BLaER1 (cell line): ENCODE measurements at regions not wholly inside any gene's neighbourhood (a gene's known extent, or its start where the extent isn't known, plus 50 kb on each side); places are given as distances from the start of the nearest gene placed in this dataset.

Experiments
- H3K27ac ChIP-seq: shearing (Covaris generic); formaldehyde crosslinking; 2 replicates; pipeline ENCODE4 v1.8.1; 2022
- H3K27me3 ChIP-seq: shearing (Covaris generic); formaldehyde crosslinking; 2 replicates; pipeline ENCODE4 v1.8.1; 2022
- H3K36me3 ChIP-seq: shearing (Covaris generic); formaldehyde crosslinking; 2 replicates; pipeline ENCODE4 v1.8.1; 2022
- H3K4me1 ChIP-seq: shearing (Covaris generic); formaldehyde crosslinking; 2 replicates; pipeline ENCODE4 v1.8.1; 2022
- H3K4me2 ChIP-seq: shearing (Covaris generic); formaldehyde crosslinking; 2 replicates; pipeline ENCODE4 v1.8.1; 2022
- H3K4me3 ChIP-seq: shearing (Covaris generic); formaldehyde crosslinking; 2 replicates; pipeline ENCODE4 v1.8.1; 2022
- H3K9ac ChIP-seq: shearing (Covaris generic); formaldehyde crosslinking; 2 replicates; pipeline ENCODE4 v1.8.1; 2022
- H3K9me3 ChIP-seq: shearing (Covaris generic); formaldehyde crosslinking; 2 replicates; pipeline ENCODE4 v1.8.1; 2022
- H4K20me1 ChIP-seq: shearing (Covaris generic); formaldehyde crosslinking; 2 replicates; pipeline ENCODE4 v1.8.1; 2022
- Cebpa-rat ChIP-seq: shearing (Covaris generic); IDR thresholded peaks from 2 replicates; pipeline ENCODE4 v1.8.1; 2022

- Histone ChIP-seq H3K27ac (no peak overlapping the region), H3K9ac (no peak overlapping the region), H3K27me3 (no peaks in the 10 kb centered on the region), H3K9me3 (no peaks in the 10 kb centered on the region), H3K36me3 (no peaks in the 10 kb centered on the region), H3K4me2 (no peak overlapping the region), H4K20me1 (no peaks in the 10 kb centered on the region), H3K4me1 (no peaks in the 10 kb centered on the region), H3K4me3 (no peak overlapping the region)
- TF ChIP-seq Cebpa-rat: no peak
These were observed 1373.4 kb upstream of the C9orf72 start for GRCh38 chr9:28946648-28947047.

DNA sequence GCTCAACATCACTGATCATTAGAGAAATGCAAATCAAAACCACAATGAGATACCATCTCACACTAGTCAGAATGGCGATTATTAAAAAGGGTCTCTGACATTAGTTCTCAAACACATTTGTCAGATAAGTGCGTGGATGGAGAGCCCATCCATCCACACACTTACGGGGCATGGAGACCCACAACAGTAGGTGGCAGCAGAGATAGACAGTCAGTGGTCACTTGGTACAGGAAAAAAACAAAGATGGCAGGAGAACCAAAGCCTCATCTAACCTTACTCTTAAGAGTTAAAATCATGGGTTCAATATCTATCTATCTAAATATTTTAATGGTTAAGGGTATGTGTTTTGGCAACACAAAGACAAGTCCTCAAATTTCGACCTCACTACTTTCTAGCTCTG is 1378.7 kb upstream of the C9orf72 start:
- no peak for TF ChIP-seq Cebpa-rat
- Histone ChIP-seq H3K4me2 (no peak overlapping the region), H3K27me3 (no peaks in the 10 kb centered on the region), H3K27ac (no peak overlapping the region), H4K20me1 (no peaks in the 10 kb centered on the region), H3K9ac (no peak overlapping the region), H3K9me3 (no peaks in the 10 kb centered on the region), H3K4me3 (no peak overlapping the region), H3K4me1 (no peaks in the 10 kb centered on the region), H3K36me3 (no peaks in the 10 kb centered on the region)

DNA sequence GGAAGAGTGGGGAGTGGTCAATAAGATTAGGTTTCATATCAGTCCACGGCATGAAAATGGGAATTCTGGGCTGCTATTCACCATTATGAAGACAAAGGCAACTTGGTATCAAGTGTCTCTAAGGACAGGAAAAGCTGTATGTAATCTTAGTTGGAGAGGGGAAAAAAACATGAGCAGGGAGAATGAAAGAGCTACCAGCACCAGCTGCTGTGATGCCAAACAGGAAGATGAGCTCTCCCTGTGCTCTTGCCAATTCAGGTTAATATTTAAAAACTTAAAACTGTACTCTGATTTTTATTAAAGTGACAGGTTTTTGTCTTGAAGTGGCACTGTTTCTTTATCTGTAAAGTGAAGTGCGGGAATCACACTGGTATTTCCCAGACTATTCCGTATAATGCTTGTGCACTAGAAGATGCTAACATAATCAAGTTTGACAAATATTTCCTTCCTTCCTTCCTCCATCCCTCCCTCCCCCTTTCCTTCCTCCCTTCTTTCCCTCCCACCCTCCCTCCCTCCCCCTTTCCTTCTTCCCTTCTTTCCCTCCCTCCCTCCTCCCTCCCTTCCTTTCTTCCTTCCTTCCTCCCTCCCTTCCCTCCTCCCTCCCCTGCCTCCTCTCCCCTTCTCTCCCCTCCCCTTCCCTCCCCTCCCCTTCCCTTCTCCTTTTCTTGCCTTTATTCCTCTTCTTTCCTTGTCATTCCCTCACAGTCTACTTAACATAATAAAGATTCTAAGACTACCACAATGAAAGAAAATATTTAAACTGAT is 1383.0 kb upstream of the C9orf72 start:
- Histone ChIP-seq H3K9me3 (no peaks in the 10 kb centered on the region), H4K20me1 (no peaks in the 10 kb centered on the region), H3K4me2 (no peak overlapping the region), H3K4me1 (no peaks in the 10 kb centered on the region), H3K27me3 (no peaks in the 10 kb centered on the region), H3K4me3 (no peak overlapping the region), H3K36me3 (no peaks in the 10 kb centered on the region), H3K9ac (no peak overlapping the region), H3K27ac (no peak overlapping the region)
- TF ChIP-seq Cebpa-rat: no peak

- H3K4me2 ChIP-seq: no peak overlapping the region
- no peaks in the 10 kb centered on the region for H3K36me3 ChIP-seq
- H3K9ac ChIP-seq: no peak overlapping the region
- TF ChIP-seq Cebpa-rat: no peak
- H3K27ac ChIP-seq: no peak overlapping the region
- H3K9me3 ChIP-seq: no peaks in the 10 kb centered on the region
- H3K4me1 ChIP-seq: no peaks in the 10 kb centered on the region
- no peaks in the 10 kb centered on the region for H4K20me1 ChIP-seq
- H3K4me3 ChIP-seq: no peak overlapping the region
- H3K27me3 ChIP-seq: no peaks in the 10 kb centered on the region
These were observed 1387.3 kb upstream of the C9orf72 start for GRCh38 chr9:28960602-28961001.

GRCh38 chr9:28961623-28962022 is 1388.3 kb upstream of the C9orf72 start:
- Histone ChIP-seq H4K20me1 (no peaks in the 10 kb centered on the region), H3K4me1 (no peaks in the 10 kb centered on the region), H3K4me2 (no peak overlapping the region), H3K9ac (no peak overlapping the region), H3K27ac (no peak overlapping the region), H3K9me3 (no peaks in the 10 kb centered on the region), H3K4me3 (no peak overlapping the region), H3K27me3 (no peaks in the 10 kb centered on the region), H3K36me3 (no peaks in the 10 kb centered on the region)
- no peak for TF ChIP-seq Cebpa-rat

- no peaks in the 10 kb centered on the region for H4K20me1 ChIP-seq
- no peak overlapping the region for H3K27ac ChIP-seq
- TF ChIP-seq Cebpa-rat: no peak
- H3K9me3 ChIP-seq: no peaks in the 10 kb centered on the region
- no peaks in the 10 kb centered on the region for H3K27me3 ChIP-seq
- no peak overlapping the region for H3K4me3 ChIP-seq
- H3K4me2 ChIP-seq: no peak overlapping the region
- no peak overlapping the region for H3K9ac ChIP-seq
- H3K36me3 ChIP-seq: no peaks in the 10 kb centered on the region
- H3K4me1 ChIP-seq: no peaks in the 10 kb centered on the region
These were observed 1393.9 kb upstream of the C9orf72 start for GRCh38 chr9:28967226-28967625.

DNA sequence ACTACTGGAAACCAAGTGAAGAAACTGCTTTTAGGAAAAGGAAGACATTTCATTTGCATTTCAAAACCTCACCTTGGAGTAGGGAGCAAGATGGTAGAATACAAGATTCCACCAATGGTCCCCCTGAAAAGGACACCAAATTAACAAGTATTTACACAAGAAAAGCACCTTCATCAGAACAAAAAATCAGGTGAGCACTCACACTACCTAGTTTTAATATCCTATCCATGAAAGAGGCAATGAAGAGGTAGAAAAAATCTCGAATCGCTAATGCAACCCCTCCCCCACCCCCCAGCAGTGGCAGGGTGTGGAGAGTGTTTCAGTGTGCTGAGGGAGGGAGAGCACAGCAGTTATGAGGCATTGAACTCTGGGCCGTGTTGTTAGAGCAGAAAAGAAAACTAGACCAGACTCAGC is 1397.0 kb upstream of the C9orf72 start:
- no peak overlapping the region for H3K9ac ChIP-seq
- no peaks in the 10 kb centered on the region for H3K36me3 ChIP-seq
- no peaks in the 10 kb centered on the region for H3K4me1 ChIP-seq
- H4K20me1 ChIP-seq: no peaks in the 10 kb centered on the region
- H3K4me2 ChIP-seq: no peak overlapping the region
- TF ChIP-seq Cebpa-rat: no peak
- no peak overlapping the region for H3K27ac ChIP-seq
- no peaks in the 10 kb centered on the region for H3K27me3 ChIP-seq
- no peaks in the 10 kb centered on the region for H3K9me3 ChIP-seq
- no peak overlapping the region for H3K4me3 ChIP-seq

GRCh38 chr9:28971881-28972280 is 1398.6 kb upstream of the C9orf72 start:
- Histone ChIP-seq H3K27ac (no peak overlapping the region), H3K9me3 (no peaks in the 10 kb centered on the region), H3K9ac (no peak overlapping the region), H4K20me1 (no peaks in the 10 kb centered on the region), H3K27me3 (no peaks in the 10 kb centered on the region), H3K4me1 (no peaks in the 10 kb centered on the region), H3K4me2 (no peak overlapping the region), H3K4me3 (no peak overlapping the region), H3K36me3 (no peaks in the 10 kb centered on the region)
- no peak for TF ChIP-seq Cebpa-rat

GRCh38 chr9:28976250-28976649 is 1403.0 kb upstream of the C9orf72 start:
- Histone ChIP-seq H3K9me3 (no peaks in the 10 kb centered on the region), H3K4me3 (no peak overlapping the region), H3K27me3 (no peaks in the 10 kb centered on the region), H4K20me1 (no peaks in the 10 kb centered on the region), H3K27ac (no peak overlapping the region), H3K36me3 (no peaks in the 10 kb centered on the region), H3K9ac (no peak overlapping the region), H3K4me2 (no peak overlapping the region), H3K4me1 (no peaks in the 10 kb centered on the region)
- no peak for TF ChIP-seq Cebpa-rat

- H3K27me3 ChIP-seq: no peaks in the 10 kb centered on the region
- no peak overlapping the region for H3K4me3 ChIP-seq
- no peak for TF ChIP-seq Cebpa-rat
- no peak overlapping the region for H3K27ac ChIP-seq
- H4K20me1 ChIP-seq: no peaks in the 10 kb centered on the region
- H3K9me3 ChIP-seq: no peaks in the 10 kb centered on the region
- H3K4me1 ChIP-seq: no peaks in the 10 kb centered on the region
- H3K4me2 ChIP-seq: no peak overlapping the region
- no peak overlapping the region for H3K9ac ChIP-seq
- no peaks in the 10 kb centered on the region for H3K36me3 ChIP-seq
These were observed 1403.4 kb upstream of the C9orf72 start for GRCh38 chr9:28976684-28977083.

GRCh38 chr9:28981129-28981528 is 1407.8 kb upstream of the C9orf72 start:
- no peaks in the 10 kb centered on the region for H3K9me3 ChIP-seq
- no peak overlapping the region for H3K4me3 ChIP-seq
- no peaks in the 10 kb centered on the region for H3K4me1 ChIP-seq
- no peak overlapping the region for H3K4me2 ChIP-seq
- no peak overlapping the region for H3K9ac ChIP-seq
- H3K36me3 ChIP-seq: no peaks in the 10 kb centered on the region
- H3K27me3 ChIP-seq: no peaks in the 10 kb centered on the region
- TF ChIP-seq Cebpa-rat: no peak
- no peak overlapping the region for H3K27ac ChIP-seq
- no peaks in the 10 kb centered on the region for H4K20me1 ChIP-seq
